ENCODE measurements at regions not wholly inside any gene's neighbourhood (a gene's known extent, or its start where the extent isn't known, plus 50 kb on each side); places are given as distances from the start of the nearest gene placed in this dataset.

GRCh38 chr11:112553205-112553731 lies 292.6 kb upstream of the PLET1 start (continued):
- TF ChIP-seq ZBTB40 (IDR thresholded peaks at IDR 0.05) (no peak), ZBTB40 (CRISPR knock-in tag; IDR thresholded peaks at IDR 0.05) (no peak), ZBTB44 (CRISPR knock-in tag; IDR thresholded peaks at IDR 0.05) (no peak), ZNF383 (CRISPR knock-in tag; IDR thresholded peaks at IDR 0.05; ENCODE audit: borderline replicate concordance) (no peak)

Data from HepG2 (cell line).